HG03139 (cell line): ENCODE measurements at regions not wholly inside any gene's neighbourhood (a gene's known extent, or its start where the extent isn't known, plus 50 kb on each side); places are given as distances from the start of the nearest gene placed in this dataset.

Experiments used
- ATAC-seq: cut with Tn5 transposase; IDR thresholded peaks from one replicate; pipeline ENCODE4 v1.9.1; 2021; ENCODE audit not compliant: unreplicated experiment

GRCh38 chr18:45255197-45255890 lies 359.9 kb upstream of the SLC14A2 start:
- no peak for ATAC-seq

GRCh38 chr18:45260125-45260524 lies 355.2 kb upstream of the SLC14A2 start:
- ATAC-seq, result no peak

GRCh38 chr18:45266023-45266422 lies 349.3 kb upstream of the SLC14A2 start:
- no peak for ATAC-seq

GRCh38 chr18:45267622-45268021 lies 347.7 kb upstream of the SLC14A2 start:
- no peak for ATAC-seq

GRCh38 chr18:45268583-45268982 lies 346.7 kb upstream of the SLC14A2 start:
- ATAC-seq, result no peak

GRCh38 chr18:45270289-45270771 lies 344.9 kb upstream of the SLC14A2 start:
- no peak for ATAC-seq

- no peak for ATAC-seq
Observed at GRCh38 chr18:45274026-45274425, 341.2 kb upstream of the SLC14A2 start.

- no peak for ATAC-seq
Observed at GRCh38 chr18:45275367-45276113, 339.7 kb upstream of the SLC14A2 start.

GRCh38 chr18:45276878-45277277 lies 338.4 kb upstream of the SLC14A2 start:
- ATAC-seq, result no peak

GRCh38 chr18:45277908-45278307 lies 337.4 kb upstream of the SLC14A2 start:
- no peak for ATAC-seq

- no peak for ATAC-seq
Observed at GRCh38 chr18:45280481-45281276, 334.6 kb upstream of the SLC14A2 start.

- ATAC-seq, result no peak
Observed at GRCh38 chr18:45282101-45282812, 333.0 kb upstream of the SLC14A2 start.

- no peak for ATAC-seq
Observed at GRCh38 chr18:45284174-45284573, 331.1 kb upstream of the SLC14A2 start.

GRCh38 chr18:45284851-45285250 lies 330.4 kb upstream of the SLC14A2 start:
- no peak for ATAC-seq

GRCh38 chr18:45285251-45285650 lies 330.0 kb upstream of the SLC14A2 start:
- no peak for ATAC-seq

- no peak for ATAC-seq
Observed at GRCh38 chr18:45286431-45286830, 328.8 kb upstream of the SLC14A2 start.

GRCh38 chr18:45287531-45287930 lies 327.7 kb upstream of the SLC14A2 start:
- no peak for ATAC-seq

- no peak for ATAC-seq
Observed at GRCh38 chr18:45290364-45290763, 324.9 kb upstream of the SLC14A2 start.

- ATAC-seq, result no peak
Observed at GRCh38 chr18:45291621-45292615, 323.4 kb upstream of the SLC14A2 start.

GRCh38 chr18:45295388-45295787 lies 319.9 kb upstream of the SLC14A2 start:
- no peak for ATAC-seq
